Natural killer cell (primary cell): ENCODE measurements at regions not wholly inside any gene's neighbourhood (a gene's known extent, or its start where the extent isn't known, plus 50 kb on each side); places are given as distances from the start of the nearest gene placed in this dataset.

Experiments
- ATAC-seq, 3 donors: fragments of 150-1000 bp in 2 of 3; fragments of 200-7000 bp in 1 of 3; cut with Tn5 transposase; 1 replicate in 1 of 3; 2 replicates in 2 of 3; pipeline ENCODE4 v1.10.0; 2021; ENCODE audit warnings: mild to moderate bottlenecking in 2 of 3, moderate library complexity in 2 of 3
- DNase-seq, 2 donors: peaks; one replicate each; pipeline versions ENCODE4 v3.0.0 to v3.0.0-alpha.2; 2013 to 2021; ENCODE audit warnings: mixed read lengths in 1 of 2
- H3K27ac ChIP-seq: one replicate; pipeline ENCODE4 v1.5.1; 2013; ENCODE audit warnings: mild to moderate bottlenecking, low read length
- H3K27me3 ChIP-seq: one replicate; pipeline ENCODE4 v1.6.1; 2013; ENCODE audit warnings: low read length; ENCODE audit not compliant: control insufficient read depth, insufficient read depth
- H3K36me3 ChIP-seq: one replicate; pipeline ENCODE4 v1.6.1; 2013; ENCODE audit warnings: low read length; ENCODE audit not compliant: control insufficient read depth, insufficient read depth
- H3K4me1 ChIP-seq: one replicate; pipeline ENCODE4 v1.6.1; 2013; ENCODE audit warnings: low read length; ENCODE audit not compliant: control insufficient read depth, insufficient read depth
- H3K4me3 ChIP-seq: one replicate; pipeline ENCODE4 v1.5.1; 2013; ENCODE audit warnings: low read length
- H3K9me3 ChIP-seq: one replicate; pipeline ENCODE4 v1.6.1; 2013; ENCODE audit warnings: low read length; ENCODE audit not compliant: control insufficient read depth, insufficient read depth
- H3K27ac Mint-ChIP-seq, 2 donors: one replicate each; pipeline ENCODE4 v1.8.0; 2022; ENCODE audit warnings: mild to moderate bottlenecking in 2 of 2, mixed read lengths in 2 of 2, moderate library complexity in 1 of 2
- H3K27me3 Mint-ChIP-seq, 2 donors: one replicate each; pipeline ENCODE4 v1.8.0; 2022; ENCODE audit warnings: low read depth in 2 of 2, mixed read lengths in 2 of 2
- H3K36me3 Mint-ChIP-seq: one replicate; pipeline ENCODE4 v1.8.0; 2022; ENCODE audit warnings: mixed read lengths
- H3K4me1 Mint-ChIP-seq, 2 donors: one replicate each; pipeline ENCODE4 v1.8.0; 2022; ENCODE audit warnings: mixed read lengths in 2 of 2
- H3K4me3 Mint-ChIP-seq: one replicate; pipeline ENCODE4 v1.8.0; 2022; ENCODE audit warnings: mild to moderate bottlenecking, moderate library complexity, mixed read lengths
- H3K9me3 Mint-ChIP-seq, 2 donors: one replicate each; pipeline ENCODE4 v1.8.0; 2022; ENCODE audit warnings: mixed read lengths in 2 of 2
- CTCF ChIP-seq: fragments of 200-600 bp; IDR thresholded peaks from one replicate; pipeline ENCODE4 v1.8.0; 2022; ENCODE audit warnings: antibody characterized with exemption
- WGBS: methylation state at CpG from one replicate; pipeline ENCODE4 v1.1.7; 2013; ENCODE audit warnings: missing lambda C conversion rate; ENCODE audit not compliant: insufficient coverage; 5-methylcytosine and 5-hydroxymethylcytosine counted together
- intact Hi-C: fragments of 100-400 bp; cut with micrococcal nuclease; formaldehyde crosslinking; loops from one replicate; pipeline ENCODE4 v1.14.2; 2022

GRCh38 chr6:7045746-7046145 is 62.0 kb upstream of the RREB1 start:
- Mint-ChIP-seq H3K9me3 (no peaks in the 10 kb centered on the region), H3K4me1 (peaks cover 9 to 16% of the 10 kb centered on the region in 2 donors), H3K27ac (no peak overlapping the region), H3K36me3 (no peaks in the 10 kb centered on the region), H3K4me3 (no peak overlapping the region), H3K27me3 (no peaks in the 10 kb centered on the region)
- Histone ChIP-seq H3K36me3 (no peaks in the 10 kb centered on the region), H3K27ac (no peak overlapping the region), H3K4me1 (peaks cover 7% of the 10 kb centered on the region), H3K9me3 (no peaks in the 10 kb centered on the region), H3K27me3 (no peaks in the 10 kb centered on the region), H3K4me3 (no peak overlapping the region)
- WGBS, result no CpG with 5 or more reads among the region's 1 CpG
- ATAC-seq (no peak), DNase-seq (no peak)
- TF ChIP-seq CTCF, result no peak
- intact Hi-C loops, result no loop called here

DNA sequence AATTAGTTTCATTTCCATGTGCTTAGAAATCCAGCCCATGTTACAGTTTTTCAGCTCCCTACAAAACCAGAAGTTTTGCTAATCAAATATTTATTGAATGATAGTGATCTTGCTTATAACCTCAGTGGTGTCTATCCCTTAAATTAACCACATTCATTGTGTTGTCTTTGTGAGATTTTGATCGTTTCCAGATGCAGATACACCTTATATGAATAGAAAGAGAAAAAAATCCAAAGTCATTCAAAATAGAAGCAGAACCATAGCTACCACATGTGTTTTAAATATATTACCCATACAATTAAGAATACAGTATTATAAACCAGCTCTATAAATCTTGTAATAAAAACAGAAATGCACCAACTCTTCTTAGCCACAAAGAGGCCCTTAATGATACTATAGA is 60.6 kb upstream of the RREB1 start:
- no peak for ATAC-seq
- Histone ChIP-seq H3K36me3 (no peaks in the 10 kb centered on the region), H3K27me3 (no peaks in the 10 kb centered on the region), H3K27ac (no peak overlapping the region), H3K4me3 (no peak overlapping the region), H3K4me1 (peaks cover 15% of the 10 kb centered on the region), H3K9me3 (no peaks in the 10 kb centered on the region)
- no CpG with 5 or more reads among the region's 1 CpG for WGBS
- intact Hi-C loops, result no loop called here
- Mint-ChIP-seq H3K4me3 (no peak overlapping the region), H3K9me3 (no peaks in the 10 kb centered on the region), H3K27me3 (no peaks in the 10 kb centered on the region), H3K27ac (no peak overlapping the region), H3K4me1 (peaks cover 0 to 5% of the 10 kb centered on the region in 2 donors), H3K36me3 (no peaks in the 10 kb centered on the region)
- TF ChIP-seq CTCF, result no peak
- no peak for DNase-seq

DNA sequence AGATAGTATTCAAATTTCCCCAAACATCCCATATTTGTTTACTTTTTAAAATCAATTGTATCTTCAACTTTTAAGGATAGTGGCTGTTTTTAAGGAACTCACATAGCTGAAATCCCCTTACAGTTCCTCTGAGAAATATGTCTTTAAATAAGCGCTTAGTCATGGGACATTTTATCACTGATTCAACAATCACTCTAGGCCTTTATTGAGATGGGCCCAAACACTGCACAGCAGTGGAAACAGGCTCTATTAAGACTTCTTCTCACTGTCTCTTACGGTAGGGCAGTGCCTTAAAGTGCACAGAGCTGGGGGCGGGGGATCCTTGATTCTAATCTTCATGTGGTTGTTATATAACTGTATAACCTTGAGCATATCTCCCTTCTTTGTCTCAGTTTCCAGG is 59.8 kb upstream of the RREB1 start:
- Histone ChIP-seq H3K27ac (no peak overlapping the region), H3K4me3 (no peak overlapping the region), H3K4me1 (peaks cover 15% of the 10 kb centered on the region), H3K36me3 (no peaks in the 10 kb centered on the region), H3K9me3 (no peaks in the 10 kb centered on the region), H3K27me3 (no peaks in the 10 kb centered on the region)
- Mint-ChIP-seq H3K27me3 (peaks cover 0 to 2% of the 10 kb centered on the region in 2 donors), H3K9me3 (no peaks in the 10 kb centered on the region), H3K4me1 (peaks cover 0 to 5% of the 10 kb centered on the region in 2 donors), H3K4me3 (no peak overlapping the region), H3K36me3 (no peaks in the 10 kb centered on the region), H3K27ac (no peak overlapping the region)
- no peak for TF ChIP-seq CTCF
- 92% methylated on average over 1 of the region's 3 CpGs for WGBS
- intact Hi-C loops, result no loop called here
- ATAC-seq (no peak), DNase-seq (no peak)

DNA sequence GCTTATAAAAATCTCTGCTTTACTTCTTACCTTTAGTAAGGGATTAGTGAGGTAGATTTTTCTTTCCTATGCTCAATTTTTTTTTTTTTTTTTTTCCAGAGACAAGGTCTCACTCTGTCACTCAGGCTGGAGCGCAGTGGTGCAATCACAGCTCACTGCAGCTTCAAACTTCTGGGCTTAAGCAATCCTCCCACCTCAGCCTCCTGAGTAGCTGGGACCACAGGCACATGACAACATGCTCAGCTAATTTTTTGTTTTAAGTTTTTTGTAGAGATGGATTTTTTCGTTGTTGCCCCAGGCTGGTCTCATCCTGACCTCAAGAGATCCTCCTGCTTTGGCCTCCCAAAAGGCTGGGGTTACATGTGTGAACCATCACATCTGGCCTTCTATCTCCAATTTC is 58.9 kb upstream of the RREB1 start:
- Histone ChIP-seq H3K9me3 (no peaks in the 10 kb centered on the region), H3K27me3 (no peaks in the 10 kb centered on the region), H3K4me1 (peaks cover 15% of the 10 kb centered on the region), H3K27ac (no peak overlapping the region), H3K4me3 (no peak overlapping the region), H3K36me3 (no peaks in the 10 kb centered on the region)
- DNase-seq (no peak), ATAC-seq (no peak)
- intact Hi-C loops, result no loop called here
- no peak overlapping the region for H3K27ac Mint-ChIP-seq
- H3K27me3 Mint-ChIP-seq, result peaks cover 0 to 4% of the 10 kb centered on the region in 2 donors
- no peaks in the 10 kb centered on the region for H3K9me3 Mint-ChIP-seq
- H3K4me1 Mint-ChIP-seq, result peaks cover 0 to 7% of the 10 kb centered on the region in 2 donors
- H3K36me3 Mint-ChIP-seq, result no peaks in the 10 kb centered on the region
- 83% methylated on average over 1 of the region's 2 CpGs for WGBS
- no peak for TF ChIP-seq CTCF
- H3K4me3 Mint-ChIP-seq, result no peak overlapping the region
